GM04504 (cell line): ENCODE measurements at regions not wholly inside any gene's neighbourhood (a gene's known extent, or its start where the extent isn't known, plus 50 kb on each side); places are given as distances from the start of the nearest gene placed in this dataset.
"Not testable (repeated sequence)": the region's sequence is repeated elsewhere in the genome, so short reads cannot be mapped to it uniquely, and the experiment has no call there.

Source experiments
- DNase-seq: peaks from one replicate; pipeline ENCODE4 v3.0.0-alpha.2; 2012; ENCODE audit warnings: low read depth

DNA sequence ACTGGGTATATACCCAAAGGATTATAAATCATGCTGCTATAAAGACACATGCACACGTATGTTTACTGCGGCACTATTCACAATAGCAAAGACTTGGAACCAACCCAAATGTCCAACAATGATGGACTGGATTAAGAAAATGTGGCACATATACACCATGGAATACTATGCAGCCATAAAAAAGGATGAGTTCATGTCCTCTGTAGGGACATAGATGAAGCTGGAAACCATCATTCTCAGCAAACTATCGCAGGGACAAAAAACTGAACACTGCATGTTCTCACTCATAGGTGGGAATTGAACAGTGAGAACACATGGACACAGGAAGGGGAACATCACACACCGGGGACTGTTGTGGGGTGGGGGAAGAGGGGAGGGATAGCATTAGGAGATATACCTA, 1211.0 kb downstream of the FSCB start:
- DNase-seq: not testable (repeated sequence)

DNA sequence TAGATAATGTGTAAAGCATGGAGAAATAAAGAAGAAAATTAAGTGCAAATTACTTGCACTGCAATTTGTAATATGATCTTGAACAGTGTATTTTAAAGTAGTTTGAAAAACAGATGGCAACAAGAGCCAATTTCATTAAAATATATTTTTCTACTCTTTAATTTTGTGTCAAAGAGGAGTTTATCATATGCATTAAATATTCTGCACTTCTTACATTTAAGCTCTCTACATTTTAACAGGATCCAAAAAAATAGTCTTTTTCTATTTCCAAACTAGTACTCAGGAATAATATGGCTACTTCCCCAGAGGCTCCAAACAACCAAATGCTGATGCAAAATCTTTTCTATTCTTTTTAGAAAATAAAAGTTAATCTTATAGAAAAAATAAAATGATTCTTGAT, 1221.5 kb downstream of the FSCB start:
- DNase-seq: no peak

- DNase-seq: no peak
Measured at GRCh38 chr14:43260056-43260455, 1247.0 kb downstream of the FSCB start.

DNA sequence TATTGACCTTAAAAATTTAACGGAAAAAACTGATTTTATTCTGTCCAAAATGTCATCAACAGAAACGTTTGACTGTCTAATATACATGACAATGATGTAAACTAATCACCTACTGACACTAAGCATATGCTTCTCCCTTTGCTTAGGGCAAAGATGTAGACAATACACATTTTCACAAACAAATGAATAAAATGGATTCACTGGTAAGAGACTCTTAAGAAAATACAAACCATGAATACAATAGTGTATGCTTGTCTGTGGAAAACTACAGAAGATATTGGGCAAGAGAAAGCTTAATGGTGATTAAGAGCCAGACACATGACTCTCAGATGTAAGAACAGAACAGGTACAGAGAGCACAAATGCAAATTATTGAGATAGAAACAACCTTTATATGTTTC, 1248.7 kb downstream of the FSCB start:
- no peak for DNase-seq

GRCh38 chr14:43256996-43257395, 1250.1 kb downstream of the FSCB start:
- not testable (repeated sequence) for DNase-seq

- DNase-seq: no peak
Measured at GRCh38 chr14:43252866-43253265, 1254.2 kb downstream of the FSCB start.

DNA sequence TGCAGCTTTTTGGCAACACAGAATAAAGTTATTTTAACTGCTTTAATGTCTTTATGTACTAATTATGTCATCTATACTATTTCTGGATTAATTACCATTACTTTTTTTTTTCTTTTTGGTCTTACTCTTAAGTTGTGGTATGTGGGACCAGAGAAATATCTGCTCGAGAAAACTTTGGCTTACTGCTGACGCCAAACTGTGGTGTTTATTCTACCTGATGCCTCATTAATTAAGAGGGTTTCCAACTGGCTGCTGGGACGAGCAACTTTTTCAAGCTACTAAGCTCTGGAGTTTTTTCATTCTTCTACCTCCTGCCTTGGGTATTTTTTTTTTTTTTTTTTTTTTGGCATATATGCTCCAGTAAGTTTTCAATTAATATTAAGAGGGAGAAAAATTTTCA, 1257.5 kb downstream of the FSCB start:
- DNase-seq: no peak

DNA sequence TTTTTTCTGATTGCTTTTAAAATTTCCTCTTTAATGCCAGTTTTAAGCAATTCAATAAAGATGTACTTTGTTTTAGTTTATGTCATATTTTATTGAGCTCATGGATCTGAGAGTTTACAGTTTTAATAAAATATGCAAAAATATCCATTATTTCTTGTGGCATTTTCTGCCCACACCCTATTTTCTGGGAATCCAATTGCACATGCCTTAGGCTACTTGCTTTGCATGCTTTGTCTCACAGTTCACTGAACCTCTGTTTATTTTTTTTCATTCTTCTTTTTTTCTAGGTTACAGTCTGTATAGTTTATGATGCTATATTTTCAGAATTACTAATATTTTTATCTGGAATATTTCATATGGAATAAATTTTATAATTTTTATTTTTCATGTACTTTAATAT, 1258.0 kb downstream of the FSCB start:
- DNase-seq: no peak

DNA sequence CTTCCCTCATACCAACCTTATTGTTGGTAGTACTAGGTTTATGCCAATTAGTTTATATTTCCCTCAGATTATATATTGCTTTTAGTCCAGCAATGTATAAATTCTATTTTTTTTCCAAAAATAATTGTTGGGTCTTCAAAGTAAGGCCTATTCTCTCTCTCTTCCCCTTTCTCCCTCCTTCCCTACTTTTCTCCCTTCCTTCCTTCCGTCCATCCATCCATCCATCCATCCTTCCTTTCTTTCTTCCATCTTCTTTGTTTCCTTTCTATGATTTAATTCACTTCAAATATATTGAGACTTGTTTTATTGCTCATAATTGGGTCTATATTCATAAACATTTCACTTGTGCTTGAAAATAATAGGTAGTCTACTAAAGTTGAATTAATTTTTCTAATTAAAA, 1259.2 kb downstream of the FSCB start:
- DNase-seq: no peak

DNA sequence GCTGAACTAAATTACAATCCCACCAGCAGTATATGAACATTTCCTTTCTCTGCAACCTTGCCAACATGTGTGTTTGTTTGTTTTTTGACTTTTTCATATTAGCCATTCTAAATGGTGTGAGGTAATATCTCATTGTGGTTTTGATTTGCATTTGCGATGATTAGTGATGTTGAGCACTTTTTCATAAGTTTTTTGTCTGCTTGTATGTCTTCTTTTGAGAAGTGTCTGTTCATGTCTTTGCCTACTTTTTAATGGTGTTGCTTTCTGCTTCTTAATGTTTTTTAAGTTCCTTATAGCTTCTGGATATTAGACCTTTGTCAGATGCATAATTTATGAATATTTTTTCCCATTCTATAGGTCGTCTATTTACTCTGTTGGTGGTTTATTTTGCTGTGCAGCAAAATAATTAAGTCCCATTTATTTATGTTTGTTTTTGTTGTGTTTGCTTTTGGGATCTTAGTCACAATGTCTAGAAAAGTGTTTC, 1262.9 kb downstream of the FSCB start:
- no peak for DNase-seq

- DNase-seq: no peak
Measured at GRCh38 chr14:43243168-43243567, 1263.9 kb downstream of the FSCB start.

GRCh38 chr14:43232261-43232660, 1274.8 kb downstream of the FSCB start:
- DNase-seq: no peak

DNA sequence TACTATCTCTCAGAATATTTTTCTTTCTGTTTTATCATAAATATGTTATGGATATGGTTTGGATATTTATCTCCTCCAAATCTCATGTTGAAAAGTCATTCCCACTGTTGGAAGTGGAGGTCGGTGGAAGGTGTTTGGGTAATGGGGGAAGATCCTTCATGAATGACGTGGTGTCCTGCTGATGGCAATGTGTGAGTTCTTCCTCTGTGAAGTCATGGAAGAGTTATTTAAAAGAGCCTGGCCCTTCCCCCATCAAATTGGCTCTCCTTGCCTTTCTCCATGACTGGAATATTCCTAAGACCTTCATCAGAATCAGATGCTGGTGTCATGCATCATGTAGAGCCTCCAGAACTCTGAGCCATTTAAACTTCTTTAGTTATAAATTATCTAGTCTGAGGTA, 1291.6 kb downstream of the FSCB start:
- DNase-seq: no peak

- DNase-seq: no peak
Measured at GRCh38 chr14:43207189-43207588, 1299.9 kb downstream of the FSCB start.

DNA sequence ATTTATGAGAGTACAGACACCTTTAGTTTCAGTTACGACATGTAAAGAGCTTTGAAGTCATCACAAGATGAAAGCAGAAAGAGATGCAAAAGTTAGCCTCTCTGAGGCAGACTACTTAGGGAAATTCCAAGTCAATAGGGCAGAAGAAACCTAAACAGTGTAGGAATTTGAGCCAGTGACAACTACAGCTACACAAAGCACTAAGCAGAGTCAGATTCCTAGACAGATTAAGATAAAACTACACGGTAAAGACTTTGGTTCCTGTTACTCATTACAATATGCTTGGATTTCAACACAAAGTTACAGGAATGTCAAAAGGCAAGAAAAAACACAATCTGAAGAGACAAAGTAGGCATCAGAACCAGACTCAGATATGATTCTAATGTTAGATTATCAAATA, 1302.3 kb downstream of the FSCB start:
- DNase-seq: no peak

DNA sequence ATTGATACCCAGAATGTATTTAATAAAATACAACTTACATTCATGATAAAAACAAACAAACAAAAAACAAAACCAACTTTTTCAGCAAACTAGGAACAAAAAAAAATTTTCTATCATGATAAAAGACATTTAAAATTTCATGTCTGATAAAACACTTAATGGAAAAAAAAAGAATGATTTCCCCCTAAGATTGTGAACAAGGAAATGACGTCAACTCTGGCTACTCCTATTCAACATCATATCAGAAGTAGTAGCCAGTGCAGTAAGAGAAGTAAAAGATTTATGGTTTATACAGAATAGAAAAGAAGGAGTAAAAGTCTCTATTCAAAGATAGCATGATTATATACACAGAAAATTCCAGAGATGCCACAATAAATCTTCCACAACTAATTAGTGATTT, 1306.6 kb downstream of the FSCB start:
- DNase-seq: no peak

DNA sequence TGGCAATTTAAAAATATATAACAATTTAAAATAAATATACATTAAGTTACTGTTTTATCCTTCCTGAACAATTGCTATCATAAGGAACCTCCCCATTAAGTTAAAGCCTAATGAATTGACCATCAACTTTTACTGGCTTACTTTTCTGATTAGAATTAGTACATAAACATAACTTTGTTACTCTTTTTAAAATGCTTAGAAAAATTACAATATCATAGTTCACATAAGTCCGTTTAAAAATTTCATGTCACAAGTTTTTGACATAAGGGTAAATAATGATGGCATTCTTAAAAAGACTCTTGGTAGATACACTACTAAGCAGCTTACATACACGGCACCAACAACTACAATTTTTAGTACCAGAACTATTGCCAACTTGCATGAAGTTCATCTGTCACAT, 1308.6 kb downstream of the FSCB start:
- no peak for DNase-seq

GRCh38 chr14:43184540-43184939, 1322.5 kb downstream of the FSCB start:
- DNase-seq: no peak

DNA sequence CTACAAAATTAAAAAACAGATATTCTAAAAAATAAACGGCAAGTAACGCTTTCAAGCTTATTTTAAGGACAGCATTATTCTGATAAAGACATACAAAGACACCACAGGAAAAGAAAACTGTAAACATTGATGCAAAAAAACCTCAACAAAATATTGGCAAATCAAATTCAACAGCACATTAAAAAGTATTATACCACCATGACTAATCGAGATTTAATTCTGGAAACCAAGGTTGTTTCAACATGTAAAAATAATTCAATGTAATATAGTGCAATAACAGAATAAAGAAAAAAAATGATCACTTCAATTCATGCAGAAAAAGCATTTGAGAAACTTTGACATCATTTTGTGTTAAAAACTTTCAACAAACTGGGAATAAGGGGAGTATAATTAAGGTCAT, 1323.2 kb downstream of the FSCB start:
- DNase-seq: no peak

DNA sequence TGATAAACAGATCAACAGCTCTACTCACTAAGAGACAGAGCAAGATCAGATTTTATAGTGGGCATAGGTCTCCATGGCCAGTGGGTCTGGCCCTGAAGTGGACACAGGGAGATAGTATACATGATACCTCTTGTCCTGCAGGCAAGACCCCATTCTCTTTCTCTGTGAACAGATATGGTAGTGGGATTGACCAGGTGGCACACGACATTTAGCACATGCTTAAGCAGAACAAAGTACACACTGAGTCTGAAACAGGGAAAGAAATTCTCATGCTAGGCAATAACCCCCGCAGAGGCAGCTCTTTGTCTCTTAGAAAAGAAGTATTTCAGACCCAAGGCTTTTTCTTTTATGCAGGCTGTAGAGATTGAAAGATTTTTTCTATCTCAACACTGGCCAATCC, 1331.2 kb downstream of the FSCB start:
- no peak for DNase-seq

DNA sequence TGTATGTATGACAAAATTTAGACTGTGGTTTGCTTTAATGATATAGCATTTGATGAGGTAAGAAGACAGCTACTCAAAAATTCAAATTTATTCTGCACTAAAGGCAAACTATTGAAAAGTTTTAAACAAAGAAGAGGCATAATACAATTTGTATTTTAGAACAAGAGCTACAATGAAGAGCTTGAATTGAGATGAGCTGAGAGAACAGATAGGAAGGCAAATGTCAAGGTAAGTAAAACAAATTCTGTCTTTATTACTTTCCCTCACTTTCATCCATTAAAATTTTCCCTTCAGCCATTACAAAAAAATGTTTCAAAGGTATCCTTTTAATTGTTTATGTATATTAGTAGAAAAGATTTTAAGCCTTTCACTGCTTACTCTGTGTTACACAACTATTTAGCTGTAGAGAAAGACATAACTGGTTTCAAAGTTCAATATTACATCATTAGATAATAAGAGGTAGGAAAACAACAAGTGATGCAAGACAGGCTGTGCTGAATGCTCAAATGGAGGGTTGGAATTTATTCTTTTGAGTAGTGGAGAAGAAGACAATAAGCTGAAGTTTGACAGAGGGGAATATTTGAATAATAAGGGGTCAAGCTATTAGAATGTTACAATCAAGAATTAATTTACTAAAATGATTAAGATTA, 1334.1 kb downstream of the FSCB start:
- DNase-seq: no peak

DNA sequence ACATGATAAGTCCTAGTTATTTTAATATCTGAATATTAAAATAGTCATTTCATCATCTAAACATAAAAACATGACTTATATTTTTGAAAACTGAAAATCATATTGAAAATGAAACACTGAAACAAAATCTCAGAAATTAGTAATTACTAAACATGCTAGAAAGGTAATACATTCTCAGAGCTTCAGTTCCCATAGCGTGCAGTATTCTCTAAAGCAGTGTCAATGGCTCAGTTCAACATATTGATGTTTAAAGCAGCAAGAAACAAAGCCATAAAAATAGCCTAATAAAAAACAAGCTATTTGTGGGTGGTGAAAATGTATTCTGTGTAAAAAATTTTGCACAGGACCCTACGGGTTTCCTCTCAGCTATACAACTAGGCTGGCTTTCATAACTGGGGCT, 1337.4 kb downstream of the FSCB start:
- no peak for DNase-seq

DNA sequence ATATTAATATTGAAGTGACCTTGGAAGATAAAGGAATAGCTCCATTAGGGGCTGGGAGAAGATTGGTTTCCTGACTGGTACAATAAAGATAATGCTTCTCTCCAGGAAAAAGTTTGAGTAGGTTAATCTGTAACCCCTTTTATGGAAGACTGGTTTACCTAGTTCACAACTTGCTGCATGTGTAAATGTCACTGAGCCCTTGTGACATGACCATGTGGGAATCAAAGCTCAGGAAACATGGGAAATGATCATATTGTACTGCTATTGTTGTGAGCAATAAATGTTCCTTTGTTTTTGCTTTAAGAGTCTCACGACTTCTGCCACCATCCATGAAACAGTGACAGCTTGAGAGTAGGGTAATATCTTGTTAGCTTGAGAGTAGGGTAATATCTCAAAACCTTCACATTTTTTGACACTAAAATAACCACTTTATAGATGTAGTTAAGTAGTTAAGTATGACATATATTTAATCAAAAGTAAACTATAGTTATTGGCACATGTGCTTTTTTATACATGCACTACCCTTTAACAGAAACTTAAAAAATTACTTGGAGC, 1338.6 kb downstream of the FSCB start:
- no peak for DNase-seq

- DNase-seq: no peak
Measured at GRCh38 chr14:43166163-43166562, 1340.9 kb downstream of the FSCB start.
